HG03196 (cell line): ENCODE measurements at regions not wholly inside any gene's neighbourhood (a gene's known extent, or its start where the extent isn't known, plus 50 kb on each side); places are given as distances from the start of the nearest gene placed in this dataset.

Source experiments
- ATAC-seq: cut with Tn5 transposase; IDR thresholded peaks from one replicate; pipeline ENCODE4 v1.9.1; 2021; ENCODE audit not compliant: unreplicated experiment

- ATAC-seq: no peak
These were observed 70.2 kb upstream of the FERD3L start for GRCh38 chr7:19215412-19215811.

DNA sequence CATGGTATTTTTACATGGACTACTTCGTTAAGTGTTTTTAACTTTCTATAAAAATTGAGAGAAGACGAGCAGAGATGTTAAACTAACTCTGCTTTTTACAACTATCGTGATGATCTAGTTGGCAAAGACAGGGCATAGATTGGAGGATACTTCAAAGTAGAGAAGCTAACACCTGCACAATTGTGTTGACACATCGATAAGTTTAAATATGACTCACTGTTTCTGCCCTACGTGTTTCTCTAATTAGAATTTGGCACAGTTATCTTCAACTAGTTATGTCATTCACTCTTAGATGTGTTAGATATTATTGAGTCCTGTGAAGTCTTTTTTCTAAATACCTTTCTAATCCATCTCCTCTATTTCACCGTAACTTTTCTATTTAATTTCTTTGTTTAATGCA lies 68.5 kb upstream of the FERD3L start:
- ATAC-seq: no peak

GRCh38 chr7:19210893-19211413 lies 65.7 kb upstream of the FERD3L start:
- no peak for ATAC-seq

DNA sequence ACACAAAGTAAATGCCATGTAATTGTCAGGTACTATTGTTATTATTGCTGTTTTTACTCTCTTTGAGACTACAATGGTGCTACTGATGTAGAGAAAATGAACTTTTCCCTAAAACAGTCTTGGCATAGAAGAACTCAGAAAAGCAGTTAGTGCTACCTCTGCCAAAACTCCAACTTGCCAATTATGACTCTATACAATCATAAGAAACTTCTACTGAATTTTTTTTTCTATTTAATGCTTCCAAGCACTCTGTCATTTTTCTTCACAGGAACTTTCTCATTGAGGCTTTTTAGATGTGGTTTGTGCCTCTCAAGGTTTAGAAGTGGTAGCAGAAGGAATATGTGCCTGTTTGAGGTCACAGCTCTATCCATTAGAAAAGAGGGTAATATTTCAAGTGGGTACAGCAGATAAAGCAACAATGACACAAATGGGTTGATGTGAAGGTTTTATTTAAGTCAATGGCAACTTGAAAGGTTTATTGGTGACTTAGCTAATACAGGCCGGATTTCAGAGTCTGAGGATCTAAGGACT lies 64.0 kb upstream of the FERD3L start:
- ATAC-seq: no peak

DNA sequence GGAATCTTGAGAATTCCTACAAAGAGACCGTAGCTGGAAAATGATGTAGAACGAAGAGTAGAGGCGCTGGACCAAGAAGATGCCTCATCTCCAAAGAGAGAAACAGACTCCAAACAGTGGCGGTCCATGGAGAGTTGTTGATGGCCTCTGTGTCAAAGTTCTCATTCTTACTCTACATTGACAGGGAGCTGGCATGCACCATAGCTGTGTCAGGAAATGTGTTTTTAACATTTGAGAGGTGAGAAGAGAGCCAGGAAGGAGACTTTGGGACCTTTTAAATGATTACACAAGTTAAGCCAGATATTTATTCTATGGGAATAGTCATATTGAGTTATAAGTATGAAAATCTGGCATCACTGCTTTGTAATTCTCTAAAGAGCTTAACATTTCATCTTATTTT lies 61.5 kb upstream of the FERD3L start:
- no peak for ATAC-seq

- no peak for ATAC-seq
These were observed 58.5 kb upstream of the FERD3L start for GRCh38 chr7:19203686-19204085.

DNA sequence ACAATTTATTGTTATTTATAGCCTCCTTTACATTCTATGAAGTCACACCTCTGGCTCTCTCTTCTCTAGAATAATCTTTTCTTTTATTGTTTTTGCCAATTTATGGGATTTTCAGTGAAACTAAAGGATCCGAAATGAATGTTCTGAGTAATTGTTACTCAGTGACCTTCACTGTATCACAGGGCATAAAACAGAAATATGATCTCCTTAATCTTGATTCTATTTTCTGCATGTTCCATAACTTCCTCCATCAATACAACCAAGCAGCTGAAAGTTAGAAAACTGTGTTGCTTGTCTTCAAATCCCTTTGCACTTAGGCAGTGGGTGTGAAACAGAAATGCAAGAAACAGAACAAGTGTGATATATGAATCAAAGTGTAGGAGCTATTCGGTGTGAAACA lies 57.4 kb upstream of the FERD3L start:
- ATAC-seq: no peak
